ENCODE measurements at regions not wholly inside any gene's neighbourhood (a gene's known extent, or its start where the extent isn't known, plus 50 kb on each side); places are given as distances from the start of the nearest gene placed in this dataset.
"Not testable (repeated sequence)": the region's sequence is repeated elsewhere in the genome, so short reads cannot be mapped to it uniquely, and the experiment has no call there.

DNA sequence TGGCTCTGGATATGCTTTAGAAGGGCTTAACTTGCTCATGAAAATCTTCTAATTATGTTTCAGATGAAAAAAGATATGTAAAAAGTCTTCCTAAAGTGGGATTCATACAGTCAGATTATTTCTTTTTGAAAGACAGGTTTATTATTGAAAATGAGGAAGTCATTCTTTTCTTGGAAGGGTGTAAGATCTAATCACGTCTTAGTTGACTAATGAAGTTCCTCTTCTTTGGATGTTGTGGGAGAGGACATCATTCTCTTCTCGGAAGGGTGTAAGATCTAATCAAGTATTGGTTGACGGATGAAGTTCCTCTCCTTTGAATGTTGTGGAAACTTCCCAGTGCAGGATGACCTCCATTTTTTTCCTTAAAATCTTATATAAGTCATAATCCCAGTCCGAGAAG lies 74.9 kb downstream of the ALG10 start:
- no peak for DNase-seq (ENCODE audit: low read depth in 2 of 2)

DNA sequence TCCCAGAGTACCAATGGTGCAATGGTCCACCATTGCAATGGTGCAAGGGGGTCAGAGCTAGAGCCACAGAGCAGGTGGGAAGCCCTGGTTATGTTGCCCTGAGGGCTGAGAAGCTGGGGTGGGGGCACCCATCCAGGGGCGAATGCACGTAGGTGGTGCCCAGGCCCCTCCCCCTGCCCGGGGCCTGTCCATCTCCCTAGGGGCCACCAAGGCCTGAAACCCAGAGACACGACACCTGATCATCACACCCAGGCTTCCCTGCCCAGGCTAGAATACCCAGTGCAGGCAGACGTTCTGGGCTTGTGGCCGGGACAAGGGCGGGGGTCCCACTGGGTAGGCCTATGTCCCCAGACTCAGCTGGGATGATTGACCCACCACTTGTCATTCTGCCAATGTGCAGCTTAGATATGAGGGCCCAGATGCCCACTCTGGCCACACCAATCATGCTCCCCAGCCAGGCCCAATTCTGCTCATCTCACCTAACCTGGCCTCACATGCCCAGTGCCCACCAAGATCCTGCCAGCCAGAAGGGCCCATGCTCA lies 83.2 kb downstream of the ALG10 start:
- no peak for DNase-seq (ENCODE audit: low read depth in 2 of 2)

DNA sequence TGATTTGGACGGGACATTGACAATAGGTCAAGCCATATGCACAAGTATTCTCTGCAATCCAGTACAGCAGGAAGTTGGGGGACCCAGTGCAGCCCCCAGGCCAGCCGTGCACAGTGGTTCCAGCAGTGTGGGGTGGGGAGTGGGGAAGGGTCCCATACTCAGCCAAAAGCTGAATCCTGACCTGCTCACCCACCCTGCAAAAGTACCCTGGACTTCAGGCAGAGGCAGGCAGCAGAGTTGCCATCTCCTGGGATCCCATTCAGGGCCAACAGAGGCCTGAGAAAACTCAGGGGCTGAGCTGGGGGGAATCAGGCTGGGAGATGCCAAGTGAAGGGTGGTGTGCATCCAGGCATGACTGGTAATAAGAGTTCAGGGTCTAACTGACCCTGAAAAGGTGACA lies 83.9 kb downstream of the ALG10 start:
- no peak for DNase-seq (ENCODE audit: low read depth in 2 of 2)

DNA sequence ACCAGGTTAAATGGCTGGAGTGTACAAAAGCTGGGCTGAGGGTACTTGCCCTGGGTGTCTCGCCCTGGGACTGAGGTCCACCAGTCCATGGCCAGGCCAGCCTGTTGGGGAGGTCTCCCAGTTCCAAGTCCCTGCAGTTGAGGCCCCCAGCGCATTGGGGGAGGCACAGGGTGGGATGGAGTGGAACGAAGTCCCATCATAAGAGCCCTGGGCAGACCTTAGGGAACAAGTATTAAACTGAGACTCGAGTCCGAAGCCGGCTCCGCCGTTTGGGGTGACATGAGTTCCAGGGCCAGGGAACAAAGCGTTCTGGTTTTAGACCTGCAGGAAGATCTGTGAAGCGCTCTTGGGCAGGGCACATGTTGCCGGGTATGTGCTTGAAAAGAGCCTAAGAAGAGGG lies 84.7 kb downstream of the ALG10 start:
- no peak for DNase-seq (ENCODE audit: low read depth in 2 of 2)

DNA sequence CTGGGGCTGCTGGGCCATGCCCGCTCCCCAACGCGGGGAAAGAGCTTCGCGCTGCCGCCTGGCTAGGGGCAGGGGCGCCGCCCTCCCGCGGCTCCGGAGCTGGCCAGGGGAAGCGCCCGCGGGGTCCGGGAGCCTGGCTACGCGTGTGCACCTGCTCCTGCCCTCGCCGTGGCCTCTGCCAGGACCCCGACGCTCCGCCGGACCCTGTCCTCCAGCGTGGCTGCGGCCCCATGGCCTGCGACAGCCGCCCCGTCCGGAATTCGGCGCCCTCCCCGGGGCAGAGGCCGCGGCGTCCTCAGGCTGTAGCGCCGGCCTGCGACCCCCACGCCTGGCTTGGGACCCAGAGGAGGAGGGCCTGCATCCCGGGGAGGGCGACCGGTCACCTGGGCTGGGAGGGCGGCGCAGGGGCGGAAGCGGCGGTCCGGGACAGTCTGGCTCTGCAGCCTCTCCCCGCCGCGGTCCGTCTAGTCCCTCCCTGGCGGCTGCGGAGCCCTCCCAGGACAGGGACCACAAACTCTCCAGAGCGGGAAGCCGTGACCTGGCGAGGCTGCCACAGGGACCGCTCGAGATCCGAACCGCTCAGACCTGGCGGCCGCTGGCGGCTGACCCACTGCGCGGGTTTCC lies 85.6 kb downstream of the ALG10 start:
- DNase-seq (ENCODE audit: low read depth in 2 of 2): no peak

DNA sequence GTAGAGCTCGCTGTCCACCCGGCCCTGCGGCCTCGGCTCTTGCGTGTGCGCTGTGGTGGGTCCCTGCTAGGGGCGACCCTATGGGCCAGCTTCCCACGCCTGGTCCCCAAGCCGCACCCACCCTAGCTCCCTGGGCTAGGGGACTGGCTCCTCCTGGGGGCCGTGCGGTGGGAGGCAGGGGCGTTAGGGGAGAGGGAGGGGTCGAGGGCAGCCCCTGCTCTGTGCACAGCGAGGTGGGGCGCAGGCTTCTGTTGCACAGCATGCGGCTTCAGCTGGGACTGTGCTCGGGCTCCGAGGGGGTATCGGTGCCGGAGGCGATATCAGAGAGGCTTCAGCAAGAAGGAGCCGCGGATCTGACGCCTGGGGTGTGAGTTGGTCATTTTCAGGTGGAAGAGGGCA lies 86.1 kb downstream of the ALG10 start:
- DNase-seq (ENCODE audit: low read depth in 2 of 2): no peak

DNA sequence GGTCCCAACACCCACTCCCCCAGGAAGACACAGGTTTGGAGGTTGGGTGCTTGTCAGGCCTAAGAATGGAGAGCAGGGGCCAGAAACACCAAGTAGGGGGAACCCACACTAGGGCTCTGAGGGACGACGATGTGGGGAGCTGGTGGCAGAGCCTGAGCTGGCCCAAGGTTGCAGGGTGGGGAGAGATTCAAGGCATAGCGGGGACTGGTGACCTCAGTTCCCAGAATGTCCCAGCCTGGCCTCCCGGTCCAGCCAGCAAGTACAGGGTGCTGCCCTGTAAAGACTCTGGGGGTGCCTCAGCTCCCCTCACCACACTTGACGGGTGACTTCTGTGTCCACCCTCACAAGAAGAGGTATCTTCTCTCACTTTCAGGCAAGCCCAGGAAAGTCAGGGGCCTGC lies 86.7 kb downstream of the ALG10 start:
- DNase-seq (ENCODE audit: low read depth in 2 of 2): no peak

DNA sequence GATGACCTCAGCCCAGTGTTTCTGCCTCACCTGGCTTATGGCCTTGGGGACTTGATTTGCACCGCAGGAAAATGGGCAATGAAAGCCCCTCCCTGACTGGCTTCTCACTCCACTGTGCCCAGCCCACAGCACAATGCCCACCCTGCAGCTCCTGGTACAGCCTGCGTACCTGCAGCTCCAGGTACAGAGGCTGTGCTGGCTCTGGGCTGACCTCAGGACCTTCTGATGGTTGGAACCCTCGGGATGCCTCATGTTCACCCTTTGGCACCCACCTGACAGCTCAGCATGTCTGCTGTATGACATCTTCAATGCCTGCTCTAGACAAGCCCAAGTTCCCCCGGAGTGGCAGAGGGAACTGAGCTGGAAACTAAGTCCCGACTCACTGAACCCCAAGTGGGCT lies 87.1 kb downstream of the ALG10 start:
- no peak for DNase-seq (ENCODE audit: low read depth in 2 of 2)

DNA sequence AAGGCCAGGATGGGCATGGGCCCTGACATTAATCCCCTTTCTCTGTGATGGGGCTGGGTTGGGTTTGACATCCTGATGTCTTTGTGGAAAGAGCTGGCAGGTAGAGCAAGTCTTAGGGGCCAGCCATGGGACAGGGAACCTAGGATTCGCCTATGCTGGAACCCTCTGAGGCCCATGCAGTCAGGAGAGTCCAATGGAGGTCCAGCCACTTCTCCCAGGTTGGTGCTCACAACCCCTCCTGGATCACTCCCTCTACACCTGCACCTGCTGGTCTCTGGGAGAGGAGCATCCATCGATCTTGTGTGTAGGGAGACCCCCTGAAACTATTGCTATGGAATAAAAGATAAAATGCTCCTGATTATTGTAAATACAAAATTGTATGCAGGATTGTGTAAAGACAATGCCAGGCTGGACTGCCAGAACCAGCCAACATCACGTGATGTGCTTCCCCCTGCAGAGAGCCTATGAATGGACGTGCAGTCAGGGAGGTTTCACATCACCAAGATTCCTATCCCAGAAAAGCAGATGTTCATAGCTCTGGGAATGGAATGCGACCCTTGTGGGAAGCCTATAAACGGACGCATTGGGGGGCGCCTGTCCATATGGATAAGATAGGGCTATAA lies 87.7 kb downstream of the ALG10 start:
- not testable (repeated sequence) for DNase-seq (ENCODE audit: low read depth in 2 of 2)

DNA sequence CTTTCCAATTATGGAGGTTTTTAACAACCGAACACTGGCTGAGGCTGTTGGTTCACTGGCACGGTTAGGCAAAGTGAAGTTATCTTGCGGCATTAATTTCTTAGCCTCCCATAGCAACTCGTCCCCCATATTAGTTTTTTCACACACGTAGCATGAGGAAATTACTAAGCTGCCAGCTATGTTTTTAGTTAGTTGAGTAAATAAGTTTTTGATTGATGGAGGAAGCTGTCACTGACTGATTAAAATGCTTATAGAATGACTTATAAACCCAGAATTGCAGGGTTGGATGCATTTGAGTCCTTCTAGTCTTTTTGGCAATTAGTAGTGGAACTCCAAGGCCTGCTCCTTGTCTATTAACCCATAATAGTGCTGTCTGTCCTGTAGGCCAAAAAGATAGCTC lies 97.1 kb downstream of the ALG10 start:
- no peak for DNase-seq (ENCODE audit: low read depth in 2 of 2)

DNA sequence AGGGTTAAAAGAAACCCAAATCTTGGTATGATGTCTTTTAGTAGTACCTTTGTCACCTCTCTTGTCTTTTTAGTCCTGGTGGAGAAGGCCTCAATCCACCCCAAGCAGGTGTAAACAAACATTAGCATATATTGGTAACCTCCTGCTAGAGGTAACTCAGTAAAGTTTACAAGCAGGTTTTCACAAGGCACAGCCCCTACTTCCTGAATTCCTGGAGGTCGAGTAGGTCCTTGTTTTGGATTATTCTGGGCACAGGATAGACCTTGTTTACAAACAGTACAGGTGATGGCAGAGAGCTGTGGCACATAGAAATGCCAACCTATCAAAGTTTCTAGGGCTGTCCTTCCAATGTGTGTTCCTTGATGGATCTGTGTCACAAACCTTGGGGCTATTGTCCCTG lies 99.1 kb downstream of the ALG10 start:
- no peak for DNase-seq (ENCODE audit: low read depth in 2 of 2)

DNA sequence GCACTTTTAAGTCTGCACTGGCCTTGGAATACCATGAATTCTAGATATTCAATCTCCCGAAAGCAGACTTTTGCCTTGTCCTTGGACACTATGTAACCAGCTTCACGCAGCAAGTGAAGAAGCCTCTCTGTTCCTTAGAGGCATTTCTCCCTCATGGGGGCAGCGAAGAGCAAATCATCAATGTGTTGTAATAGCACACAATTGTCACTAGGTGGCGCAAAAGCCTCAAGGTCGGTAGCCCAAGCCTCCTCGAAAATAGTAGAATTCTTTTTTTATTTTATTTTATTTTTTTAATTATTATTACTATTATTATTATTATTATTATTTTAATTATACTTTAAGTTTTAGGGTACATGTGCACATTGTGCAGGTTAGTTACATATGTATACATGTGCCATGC lies 100.8 kb downstream of the ALG10 start:
- peak; percentile 7 to 27 for DNase-seq (ENCODE audit: low read depth in 2 of 2)

DNA sequence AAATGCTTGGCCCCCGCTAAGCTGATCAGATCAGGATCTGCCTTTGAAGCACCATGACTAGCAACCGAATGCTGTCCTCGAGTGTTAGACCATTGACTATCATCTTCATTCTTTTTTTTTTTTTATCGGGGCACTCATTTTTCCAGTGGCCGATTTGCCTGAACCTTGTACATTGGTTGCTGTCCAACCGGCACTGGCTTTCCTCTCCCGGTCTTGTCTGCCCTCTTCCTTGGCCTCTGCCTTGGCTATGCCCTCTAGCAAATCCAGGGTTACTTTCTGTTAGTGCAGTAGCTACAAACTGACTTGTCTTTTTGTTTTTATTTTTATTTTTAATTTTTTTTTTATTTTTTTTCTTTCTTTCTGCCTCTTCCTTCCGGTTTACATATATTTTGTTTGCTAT lies 102.3 kb downstream of the ALG10 start:
- DNase-seq (ENCODE audit: low read depth in 2 of 2): no peak

DNA sequence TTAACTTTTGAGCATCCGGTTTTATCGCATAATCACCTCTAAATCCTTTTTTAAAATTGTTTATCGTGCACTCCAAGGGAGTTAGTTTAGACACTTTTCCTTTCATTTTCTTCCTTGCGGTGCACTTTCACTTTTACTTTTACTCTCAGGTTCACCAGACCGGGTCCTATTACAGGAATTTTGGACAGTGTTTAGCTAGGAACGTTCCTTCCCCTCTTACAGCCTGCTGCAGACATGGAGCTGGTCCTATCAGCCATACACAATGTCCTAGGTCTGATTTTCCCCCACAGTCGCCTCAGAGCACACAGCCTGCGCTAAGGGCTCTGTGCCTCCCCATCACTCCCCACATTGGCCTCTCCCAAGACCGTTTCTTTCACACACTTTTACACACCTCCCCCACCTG lies 103.9 kb downstream of the ALG10 start:
- no peak for DNase-seq (ENCODE audit: low read depth in 2 of 2)

DNA sequence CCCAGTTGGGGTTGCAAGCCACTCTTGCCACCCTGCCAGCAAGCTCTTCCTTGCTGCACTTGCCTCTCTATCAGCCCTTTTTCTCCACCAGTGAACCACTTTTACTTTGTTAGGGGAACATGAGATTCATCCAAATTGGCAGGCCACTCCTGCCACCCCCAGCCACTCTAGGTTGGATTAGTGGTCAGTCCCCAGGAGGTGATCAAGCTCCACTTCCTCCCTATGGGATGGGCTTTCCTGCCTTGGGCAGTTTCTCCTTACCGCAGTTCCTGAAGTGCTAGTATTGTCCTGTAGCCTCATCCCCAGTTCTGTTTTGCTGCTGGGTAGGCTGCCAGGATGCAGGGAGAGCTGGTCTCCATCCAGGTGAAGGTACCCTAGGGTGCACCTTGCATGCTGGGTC lies 104.5 kb downstream of the ALG10 start:
- no peak for DNase-seq (ENCODE audit: low read depth in 2 of 2)

DNA sequence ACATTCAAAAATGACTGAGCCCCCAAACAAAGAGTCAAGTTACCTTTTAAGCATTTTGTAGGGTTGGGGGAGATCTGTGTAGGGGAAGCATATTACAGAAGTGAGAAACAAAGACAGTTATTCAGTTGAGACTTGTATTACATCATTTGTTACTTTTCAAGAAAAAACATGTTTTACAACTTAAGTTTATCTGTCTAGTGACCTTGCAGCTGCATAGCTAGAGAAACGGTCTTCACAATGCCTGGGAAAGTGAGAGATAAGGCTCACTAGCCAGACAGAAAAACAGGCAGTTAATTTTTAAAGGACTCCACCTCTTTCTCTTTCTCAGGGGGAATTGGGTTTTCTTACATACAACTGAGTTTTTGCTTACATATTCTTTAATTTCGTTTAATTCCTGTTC lies 105.1 kb downstream of the ALG10 start:
- DNase-seq (ENCODE audit: low read depth in 2 of 2): not testable (repeated sequence)

DNA sequence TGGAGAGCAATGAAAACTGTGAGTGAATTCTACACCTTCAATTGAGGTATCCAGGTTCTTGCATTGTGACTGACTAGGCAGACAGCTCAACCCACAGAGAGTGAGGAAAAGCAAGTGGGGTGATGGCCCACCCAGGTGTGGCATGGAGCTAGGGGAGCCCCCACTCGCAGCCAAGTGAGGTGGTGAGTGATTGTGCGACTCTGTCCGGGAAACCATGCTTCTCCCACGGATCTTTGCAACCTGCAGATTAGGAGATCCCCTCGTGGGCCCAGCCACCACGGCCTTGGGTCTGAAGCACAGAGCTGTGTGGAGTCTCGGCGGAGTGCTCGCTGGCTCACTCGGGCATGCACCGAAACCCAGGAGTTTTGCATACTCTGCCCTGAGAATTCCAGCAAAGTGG lies 120.1 kb downstream of the ALG10 start:
- DNase-seq (ENCODE audit: low read depth in 2 of 2): no peak

DNA sequence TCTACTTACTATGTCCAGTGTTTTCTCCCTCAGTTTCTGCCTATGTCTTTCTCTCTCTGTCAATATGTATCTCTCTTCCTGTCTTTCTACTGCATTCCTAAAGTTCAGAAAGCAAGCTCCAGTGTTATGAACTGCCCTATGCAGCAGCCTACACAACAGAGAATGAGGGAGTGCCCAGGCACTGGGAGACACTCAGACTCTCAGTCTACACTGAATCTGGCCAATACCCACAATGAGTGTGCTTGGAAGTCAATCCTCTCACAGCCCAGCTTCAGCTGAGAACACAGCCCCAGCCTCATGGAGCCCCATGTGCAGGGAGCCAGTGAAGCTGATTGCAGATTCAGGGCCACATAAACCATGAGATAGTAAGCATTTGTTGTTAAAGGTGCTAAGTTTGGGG lies 128.7 kb downstream of the ALG10 start:
- no peak for DNase-seq (ENCODE audit: low read depth in 2 of 2)

DNA sequence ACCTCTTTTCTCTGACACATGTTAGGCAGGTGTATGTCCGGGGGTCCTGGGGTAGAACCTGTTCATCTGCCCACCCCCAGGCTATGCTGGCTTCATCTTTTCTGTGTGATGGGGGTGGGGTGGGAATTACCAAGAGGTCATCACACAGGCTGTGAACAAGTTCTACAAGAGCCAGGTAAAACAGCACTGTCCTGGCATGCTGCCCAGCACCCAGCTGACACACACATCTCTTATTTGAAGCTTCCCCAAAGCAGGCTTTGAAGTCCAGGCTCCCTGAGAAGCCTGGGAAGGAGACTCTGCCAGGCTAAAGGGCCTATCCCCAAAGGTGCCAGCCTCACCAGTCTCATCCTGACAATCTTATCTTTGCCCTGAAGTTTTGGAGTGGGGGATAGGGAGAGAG lies 141.1 kb downstream of the ALG10 start:
- no peak for DNase-seq (ENCODE audit: low read depth in 2 of 2)

DNA sequence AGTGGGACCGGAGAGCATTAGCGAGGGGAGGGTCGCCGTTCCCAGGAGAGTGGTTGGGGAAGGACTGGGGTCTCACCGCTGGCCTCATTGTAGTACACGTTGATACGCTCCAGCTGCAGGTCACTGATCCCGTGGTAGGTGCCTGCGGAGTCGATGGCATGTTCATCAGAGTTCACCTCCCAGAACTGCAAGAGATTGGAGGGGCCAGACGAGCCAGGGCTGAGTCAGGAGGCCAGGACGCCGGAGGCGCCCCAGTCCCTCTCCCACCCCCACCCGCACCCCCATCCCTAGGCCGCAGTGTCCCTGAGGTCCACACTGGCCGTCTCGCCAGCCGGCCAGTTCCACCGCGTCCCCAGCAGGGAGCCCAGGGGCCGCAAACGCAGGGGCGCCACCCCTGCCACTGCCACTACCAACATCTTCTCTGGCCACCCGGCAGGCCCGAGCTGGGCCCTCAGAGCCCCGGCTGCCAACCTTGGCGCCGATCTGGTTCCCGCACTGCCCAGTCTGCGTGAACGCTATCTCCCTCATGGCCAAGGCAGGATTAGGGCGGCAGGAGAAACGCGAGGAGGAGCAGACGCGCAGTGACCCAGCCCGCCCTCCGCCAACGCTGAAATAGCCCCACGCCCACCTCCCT lies 144.2 kb downstream of the ALG10 start:
- no peak for DNase-seq (ENCODE audit: low read depth in 2 of 2)

DNA sequence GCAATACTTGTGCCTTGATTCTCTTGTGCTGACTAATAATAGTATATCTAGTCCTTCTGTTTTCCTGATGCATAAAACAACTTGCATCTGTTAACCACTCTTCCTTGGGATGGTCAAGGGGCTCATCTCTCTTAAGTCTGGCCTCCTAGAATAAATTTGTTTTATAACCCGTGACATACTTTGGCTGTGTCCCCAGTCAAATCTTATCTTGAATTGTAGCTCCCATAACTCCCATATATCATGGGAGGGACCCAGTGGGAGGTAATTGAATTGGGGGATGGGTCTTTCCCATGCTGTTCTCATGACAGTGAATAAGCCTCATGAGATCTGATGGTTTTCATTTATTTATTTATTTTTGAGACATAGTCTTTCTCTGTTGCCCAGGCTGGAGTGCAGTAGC lies 146.2 kb downstream of the ALG10 start:
- DNase-seq (ENCODE audit: low read depth in 2 of 2): not testable (repeated sequence)

DNA sequence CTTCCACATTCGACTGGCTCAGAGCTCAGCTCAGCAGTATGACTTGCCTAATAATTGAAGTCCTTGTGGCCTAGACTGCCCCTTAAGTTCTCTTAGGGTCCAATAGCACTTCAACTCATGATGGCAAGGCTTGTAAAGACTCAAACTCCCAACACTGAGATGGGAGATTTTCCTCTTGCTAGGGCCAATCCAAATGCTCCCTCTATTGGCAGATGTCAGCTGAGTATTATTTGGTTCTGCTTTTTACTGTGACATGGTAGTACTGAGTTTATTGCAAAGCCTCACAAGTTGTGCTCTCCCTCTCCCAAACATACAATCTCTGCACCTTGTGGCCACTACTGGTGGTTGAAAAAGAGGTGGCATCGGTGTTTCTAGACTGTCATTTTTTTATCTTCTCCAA lies 164.2 kb downstream of the ALG10 start:
- no peak for DNase-seq (ENCODE audit: low read depth in 2 of 2)

DNA sequence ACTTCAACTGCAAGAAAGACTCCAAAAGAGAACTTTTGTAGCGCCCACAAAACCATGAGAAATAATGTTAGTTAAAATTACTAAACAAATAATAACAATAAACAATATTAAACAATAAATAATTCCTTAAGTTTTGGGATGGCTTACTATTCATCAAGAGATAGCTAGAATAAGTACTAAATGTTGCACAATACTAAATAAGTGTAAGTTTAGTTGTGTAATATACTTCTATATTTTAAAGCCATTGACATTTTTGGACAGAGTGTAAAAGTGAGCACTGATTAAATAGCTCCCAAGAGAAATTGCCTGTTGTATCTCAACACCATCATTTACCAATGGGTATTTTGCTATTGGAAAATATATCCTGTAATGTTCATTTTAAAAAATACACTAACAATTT lies 166.7 kb downstream of the ALG10 start:
- no peak for DNase-seq (ENCODE audit: low read depth in 2 of 2)
